HG03064 (cell line): ENCODE measurements at regions not wholly inside any gene's neighbourhood (a gene's known extent, or its start where the extent isn't known, plus 50 kb on each side); places are given as distances from the start of the nearest gene placed in this dataset.

Experiments
- ATAC-seq: cut with Tn5 transposase; IDR thresholded peaks from one replicate; pipeline ENCODE4 v1.9.1; 2021; ENCODE audit warnings: low read depth; ENCODE audit not compliant: unreplicated experiment

- peak; percentile 68 for ATAC-seq
Measured at GRCh38 chr2:217090024-217090473, 230.2 kb upstream of the TNP1 start.

GRCh38 chr2:217086718-217087117 lies 226.9 kb upstream of the TNP1 start:
- ATAC-seq = no peak

- no peak for ATAC-seq
Measured at GRCh38 chr2:217086038-217086522, 226.2 kb upstream of the TNP1 start.

GRCh38 chr2:217085543-217085942 lies 225.7 kb upstream of the TNP1 start:
- ATAC-seq = no peak

GRCh38 chr2:217081799-217082198 lies 221.9 kb upstream of the TNP1 start:
- no peak for ATAC-seq

- no peak for ATAC-seq
Measured at GRCh38 chr2:217079165-217079564, 219.3 kb upstream of the TNP1 start.

GRCh38 chr2:217077831-217078407 lies 218.1 kb upstream of the TNP1 start:
- ATAC-seq = no peak

GRCh38 chr2:217076657-217077232 lies 216.9 kb upstream of the TNP1 start:
- ATAC-seq = no peak

- no peak for ATAC-seq
Measured at GRCh38 chr2:217076058-217076435, 216.2 kb upstream of the TNP1 start.

GRCh38 chr2:217075268-217076057 lies 215.6 kb upstream of the TNP1 start:
- ATAC-seq = no peak

GRCh38 chr2:217074576-217075255 lies 214.9 kb upstream of the TNP1 start:
- ATAC-seq = no peak

- no peak for ATAC-seq
Measured at GRCh38 chr2:217071416-217071815, 211.6 kb upstream of the TNP1 start.

- no peak for ATAC-seq
Measured at GRCh38 chr2:217070611-217071010, 210.7 kb upstream of the TNP1 start.

- ATAC-seq = no peak
Measured at GRCh38 chr2:217070043-217070430, 210.2 kb upstream of the TNP1 start.

- no peak for ATAC-seq
Measured at GRCh38 chr2:217069263-217070042, 209.6 kb upstream of the TNP1 start.

GRCh38 chr2:217068677-217069250 lies 208.9 kb upstream of the TNP1 start:
- no peak for ATAC-seq

GRCh38 chr2:217067787-217068186 lies 207.9 kb upstream of the TNP1 start:
- ATAC-seq = no peak

- ATAC-seq = no peak
Measured at GRCh38 chr2:217066510-217067270, 206.8 kb upstream of the TNP1 start.

- no peak for ATAC-seq
Measured at GRCh38 chr2:217065695-217066405, 206.0 kb upstream of the TNP1 start.
